GM12891 (cell line): ENCODE measurements at regions not wholly inside any gene's neighbourhood (a gene's known extent, or its start where the extent isn't known, plus 50 kb on each side); places are given as distances from the start of the nearest gene placed in this dataset.

Experiments used
- DNase-seq: peaks from one replicate; pipeline ENCODE4 v3.0.0; 2011; ENCODE audit warnings: low spot score; ENCODE audit not compliant: insufficient read length
- FAIRE-seq: peaks from 2 replicates; lab custom pipeline; 2011; peaks lifted over from hg19 to GRCh38; lab: Jason Lieb, UNC
- PAX5 ChIP-seq: IDR thresholded peaks from 2 replicates; pipeline ENCODE4 v1.6.1; 2011; ENCODE audit warnings: low read length, moderate library complexity, mild to moderate bottlenecking; ENCODE audit not compliant: insufficient read depth, severe bottlenecking
- POLR2A ChIP-seq: IDR thresholded peaks from 2 replicates; pipeline ENCODE4 v1.6.1; 2011; ENCODE audit warnings: low read depth, low read length, control low read depth
- POLR2AphosphoS5 ChIP-seq: IDR thresholded peaks from 2 replicates; pipeline ENCODE4 v1.6.1; 2011; ENCODE audit warnings: low read depth, low read length, control low read depth
- POU2F2 ChIP-seq: IDR thresholded peaks from 2 replicates; pipeline ENCODE4 v1.6.1; 2011; ENCODE audit warnings: low read depth, mild to moderate bottlenecking, control low read depth, low read length, moderate library complexity
- SPI1 ChIP-seq: IDR thresholded peaks from 2 replicates; pipeline ENCODE4 v1.6.1; 2011; ENCODE audit warnings: low read depth, low read length, control low read depth
- TAF1 ChIP-seq: IDR thresholded peaks from 2 replicates; pipeline ENCODE4 v1.6.1; 2011; ENCODE audit warnings: low read depth, low read length, control low read depth

GRCh38 chr6:43989581-43990146, 137.6 kb downstream of the MRPL14 start:
- no peak for FAIRE-seq

GRCh38 chr6:43988801-43989200, 138.5 kb downstream of the MRPL14 start:
- no peak for DNase-seq
- TF ChIP-seq POU2F2, result no peak
- no peak for TF ChIP-seq TAF1
- no peak for TF ChIP-seq POLR2AphosphoS5
- no peak for TF ChIP-seq PAX5
- TF ChIP-seq SPI1, result no peak
- no peak for TF ChIP-seq POLR2A
- FAIRE-seq, result no peak

More at GRCh38 chr6:43989581-43990146, 137.6 kb downstream of the MRPL14 start:
- DNase-seq, result no peak
- TF ChIP-seq TAF1, result no peak
- no peak for TF ChIP-seq PAX5
- TF ChIP-seq POU2F2, result no peak
- TF ChIP-seq POLR2AphosphoS5, result no peak
- no peak for TF ChIP-seq SPI1
- no peak for TF ChIP-seq POLR2A

- DNase-seq, result no peak
- FAIRE-seq, result no peak
- TF ChIP-seq POU2F2 (no peak), SPI1 (no peak), TAF1 (no peak), POLR2A (no peak), PAX5 (no peak)
These were observed 139.3 kb downstream of the MRPL14 start for GRCh38 chr6:43987838-43988439.

- DNase-seq (no peak), FAIRE-seq (no peak)
- TF ChIP-seq TAF1 (no peak), SPI1 (no peak), POU2F2 (no peak), POLR2AphosphoS5 (no peak), POLR2A (no peak), PAX5 (no peak)
These were observed 141.0 kb downstream of the MRPL14 start for GRCh38 chr6:43986177-43986825.

GRCh38 chr6:43985329-43985728, 141.9 kb downstream of the MRPL14 start:
- FAIRE-seq (no peak), DNase-seq (no peak)
- TF ChIP-seq POLR2A (no peak), POU2F2 (no peak), PAX5 (no peak), SPI1 (no peak), TAF1 (no peak), POLR2AphosphoS5 (no peak)

- TF ChIP-seq POLR2AphosphoS5 (no peak), PAX5 (no peak), POLR2A (no peak)
- DNase-seq, result no peak
- no peak for FAIRE-seq
These were observed 142.6 kb downstream of the MRPL14 start for GRCh38 chr6:43984442-43985321.

GRCh38 chr6:43983632-43984031, 143.6 kb downstream of the MRPL14 start:
- TF ChIP-seq POLR2A (no peak), POU2F2 (no peak), TAF1 (no peak), POLR2AphosphoS5 (no peak), SPI1 (no peak), PAX5 (no peak)
- DNase-seq (no peak), FAIRE-seq (no peak)

- TF ChIP-seq POLR2AphosphoS5 (no peak), POLR2A (no peak), SPI1 (no peak), POU2F2 (no peak), TAF1 (no peak), PAX5 (no peak)
- DNase-seq (no peak), FAIRE-seq (no peak)
These were observed 144.1 kb downstream of the MRPL14 start for GRCh38 chr6:43983191-43983590.

GRCh38 chr6:43982084-43982625, 145.1 kb downstream of the MRPL14 start:
- no peak for TF ChIP-seq POU2F2
- TF ChIP-seq POLR2AphosphoS5, result no peak
- TF ChIP-seq PAX5, result no peak
- no peak for TF ChIP-seq POLR2A
- no peak for TF ChIP-seq SPI1
- no peak for TF ChIP-seq TAF1
- FAIRE-seq (no peak), DNase-seq (no peak)
